Panc1 (cell line): ENCODE measurements at regions not wholly inside any gene's neighbourhood (a gene's known extent, or its start where the extent isn't known, plus 50 kb on each side); places are given as distances from the start of the nearest gene placed in this dataset.

Experiments
- ATAC-seq: fragments of 200-7000 bp; cut with Tn5 transposase; 2 replicates; pipeline ENCODE4 v1.9.1; 2020; ENCODE audit warnings: mild to moderate bottlenecking, moderate library complexity
- BruUV-seq: library from RNA; stranded (reverse); fragments of 400-500 nt; replicated peaks from 2 replicates; lab custom pipeline; 2021; lab: Mats Ljungman, UMichigan
- CTCF ChIA-PET: fragments of 300-600 bp; sonication (Branson Sonifier 250); formaldehyde crosslinking; loops from one replicate; lab custom pipeline; 2022; ENCODE audit warnings: antibody characterized with exemption; lab: Charles Lee
- POLR2A ChIA-PET: fragments of 300-600 bp; sonication (Branson Sonifier 250); formaldehyde crosslinking; loops from one replicate; lab custom pipeline; 2022; ENCODE audit warnings: antibody characterized with exemption; lab: Charles Lee
- DNase-seq: peaks from one replicate; pipeline ENCODE4 v3.0.0-alpha.2; 2010; ENCODE audit warnings: low read depth, low spot score
- H3K27ac ChIP-seq: 2 replicates; pipeline ENCODE4 v1.5.1; 2011; ENCODE audit warnings: mild to moderate bottlenecking, low read length, inconsistent platforms
- H3K27me3 ChIP-seq: fragments of 200-500 bp; sonication (Bioruptor generic); 2 replicates; pipeline ENCODE4 v1.6.0; 2014; ENCODE audit warnings: low read length, inconsistent platforms; ENCODE audit not compliant: control insufficient read depth, insufficient read depth
- H3K36me3 ChIP-seq: fragments of 200-500 bp; sonication (Bioruptor generic); 2 replicates; pipeline ENCODE4 v1.5.1; 2014; ENCODE audit warnings: inconsistent platforms, mild to moderate bottlenecking, low read length, moderate library complexity; ENCODE audit not compliant: control insufficient read depth, insufficient read depth
- H3K4me1 ChIP-seq: 2 replicates; pipeline ENCODE4 v1.5.1; 2011; ENCODE audit warnings: inconsistent platforms, mild to moderate bottlenecking, low read length, moderate library complexity; ENCODE audit not compliant: control insufficient read depth, insufficient read depth
- H3K4me3 ChIP-seq, 2 experiments: 2 replicates each; pipeline ENCODE4 v1.5.1; 2011 to 2012; ENCODE audit warnings: low read depth in 2 of 2, low read length in 2 of 2, mild to moderate bottlenecking in 2 of 2, inconsistent platforms in 1 of 2, moderate library complexity in 1 of 2
- H3K9me3 ChIP-seq: fragments of 200-500 bp; sonication (Bioruptor generic); 2 replicates; pipeline ENCODE4 v1.5.1; 2014; ENCODE audit warnings: low read depth, mild to moderate bottlenecking, inconsistent platforms, low read length, moderate library complexity; ENCODE audit not compliant: control insufficient read depth, insufficient read depth
- CTCF ChIP-seq: fragments of 450-650 bp; IDR thresholded peaks from 2 replicates; pipeline ENCODE4 v1.5.1; 2017; ENCODE audit warnings: mild to moderate bottlenecking
- POLR2AphosphoS5 ChIP-seq: IDR thresholded peaks from 2 replicates; pipeline ENCODE4 v1.6.1; 2012; ENCODE audit warnings: mild to moderate bottlenecking, low read depth, low read length, moderate library complexity
- REST ChIP-seq, 2 experiments: IDR thresholded peaks; 2 replicates each; pipeline ENCODE4 v1.6.1; 2011 to 2012; ENCODE audit warnings: low read depth in 2 of 2, control low read depth in 1 of 2, low read length in 1 of 2, mild to moderate bottlenecking in 1 of 2, moderate library complexity in 1 of 2; ENCODE audit not compliant: insufficient read depth in 1 of 2
- SIN3A ChIP-seq: IDR thresholded peaks from 2 replicates; pipeline ENCODE4 v1.6.1; 2012; ENCODE audit warnings: low read depth, mild to moderate bottlenecking, low read length, moderate library complexity, borderline replicate concordance; ENCODE audit not compliant: insufficient read depth
- TCF7L2 ChIP-seq: IDR thresholded peaks from 2 replicates; pipeline ENCODE4 v1.6.1; 2011; ENCODE audit warnings: mild to moderate bottlenecking, low read depth, low read length, inconsistent platforms
- in situ Hi-C: cut with HindIII; loops from 2 replicates; pipeline ENCODE4 v1.10.0; 2016; ENCODE audit warnings: low sequenced_read_pairs, low pct_unique_long_range_greater_than_20kb
- intact Hi-C: fragments of 100-400 bp; cut with micrococcal nuclease; formaldehyde crosslinking; loops from one replicate; pipeline ENCODE4 v1.10.0; 2022; ENCODE audit not compliant: unreplicated experiment

GRCh38 chr5:166899343-166899742, 1392.1 kb upstream of the WWC1 start:
- intact Hi-C loops, result no loop called here
- TF ChIP-seq TCF7L2 (no peak), REST (IDR thresholded peaks at IDR 0.05; ENCODE audit: insufficient read depth in 1 of 2, low read depth in 2 of 2, low read length in 1 of 2) (no peak), CTCF (no peak), SIN3A (no peak), POLR2AphosphoS5 (no peak)
- no TSS peak for BruUV-seq
- H3K4me3 ChIP-seq, result no peak overlapping the region
- ChIA-PET CTCF (no interaction called here), POLR2A (no interaction called here)
- H3K27me3 ChIP-seq, result no peaks in the 10 kb centered on the region
- H3K9me3 ChIP-seq, result no peaks in the 10 kb centered on the region
- no peaks in the 10 kb centered on the region for H3K36me3 ChIP-seq
- no peak overlapping the region for H3K27ac ChIP-seq
- ATAC-seq (no peak), DNase-seq (no peak)
- H3K4me1 ChIP-seq, result no peaks in the 10 kb centered on the region
- in situ Hi-C loops, result no loop called here

- intact Hi-C loops (no loop called here), in situ Hi-C loops (no loop called here)
- CTCF ChIA-PET, result no interaction called here
- H3K27ac ChIP-seq, result no peak overlapping the region
- no peaks in the 10 kb centered on the region for H3K4me1 ChIP-seq
- no peak overlapping the region for H3K4me3 ChIP-seq
- POLR2A ChIA-PET, result no interaction called here
- no peaks in the 10 kb centered on the region for H3K36me3 ChIP-seq
- H3K27me3 ChIP-seq, result no peaks in the 10 kb centered on the region
- DNase-seq (no peak), ATAC-seq (no peak)
- no TSS peak for BruUV-seq
- TF ChIP-seq POLR2AphosphoS5 (no peak), REST (IDR thresholded peaks at IDR 0.05; ENCODE audit: insufficient read depth in 1 of 2, low read depth in 2 of 2, low read length in 1 of 2) (no peak), CTCF (no peak), SIN3A (no peak), TCF7L2 (no peak)
- no peaks in the 10 kb centered on the region for H3K9me3 ChIP-seq
Observed at GRCh38 chr5:166904571-166904970, 1386.9 kb upstream of the WWC1 start.
